SK-N-SH (cell line): ENCODE measurements at regions not wholly inside any gene's neighbourhood (a gene's known extent, or its start where the extent isn't known, plus 50 kb on each side); places are given as distances from the start of the nearest gene placed in this dataset.

Source experiments
- CTCF ChIA-PET: fragments of 300-600, 350-600 bp; formaldehyde crosslinking; extraction: SDS; loops from one replicate; lab custom pipeline; 2021; lab: Yijun Ruan, JAX
- POLR2A ChIA-PET: fragments of 350-600 bp; sonication (Branson Sonifier 250); formaldehyde crosslinking; extraction: SDS; loops from one replicate; lab custom pipeline; 2020; ENCODE audit warnings: antibody characterized with exemption, inconsistent platforms; lab: Yijun Ruan, JAX
- DNase-seq: peaks from one replicate; pipeline ENCODE4 v3.0.0; 2012
- H2AFZ ChIP-seq: fragments of 200-600 bp; sonication (generic); 2 replicates; pipeline ENCODE4 v1.8.1; 2016; ENCODE audit warnings: antibody characterized with exemption, mild to moderate bottlenecking, low read depth
- H3F3A ChIP-seq: fragments of 200-600 bp; sonication (generic); replicated peaks from 2 replicates; pipeline ENCODE3; 2016; ENCODE audit warnings: antibody characterized with exemption, mild to moderate bottlenecking; ENCODE audit not compliant: insufficient read depth
- H3K27ac ChIP-seq, 2 experiments: fragments of 200-500 bp in 1 of 2; fragments of 200-600 bp in 1 of 2; sonication (Bioruptor generic) in 1 of 2; sonication (generic), shearing (Covaris generic) in 1 of 2; 2 replicates each; pipeline versions ENCODE4 v1.5.1 to v1.6.1; 2014 to 2016; ENCODE audit warnings: low read depth in 2 of 2, inconsistent platforms in 1 of 2, low read length in 1 of 2, mild to moderate bottlenecking in 1 of 2, mixed read lengths in 1 of 2
- H3K27me3 ChIP-seq: fragments of 200-600 bp; sonication (generic), shearing (Covaris generic); 2 replicates; pipeline ENCODE4 v1.6.1; 2016; ENCODE audit warnings: mixed run types; ENCODE audit not compliant: insufficient read depth
- H3K36me3 ChIP-seq, 2 experiments: fragments of 200-500 bp in 1 of 2; fragments of 200-600 bp in 1 of 2; sonication (Bioruptor generic) in 1 of 2; sonication (generic) in 1 of 2; replicated peaks in 1 of 2; 2 replicates each; pipeline versions ENCODE3 to v1.5.1; 2014 to 2016; ENCODE audit warnings: low read length in 1 of 2, mild to moderate bottlenecking in 1 of 2; ENCODE audit not compliant: insufficient read depth in 2 of 2, control insufficient read depth in 1 of 2
- H3K4me1 ChIP-seq, 2 experiments: fragments of 200-500 bp in 1 of 2; fragments of 200-600 bp in 1 of 2; sonication (Bioruptor generic) in 1 of 2; sonication (generic), shearing (Covaris generic) in 1 of 2; 2 replicates each; pipeline versions ENCODE4 v1.5.1 to v1.6.1; 2014 to 2016; ENCODE audit warnings: low read depth in 1 of 2, low read length in 1 of 2, mixed run types in 1 of 2; ENCODE audit not compliant: insufficient read depth in 2 of 2, control insufficient read depth in 1 of 2
- H3K4me2 ChIP-seq: fragments of 200-600 bp; sonication (generic), shearing (Covaris generic); 2 replicates; pipeline ENCODE4 v1.6.1; 2017; ENCODE audit warnings: mixed run types
- H3K4me3 ChIP-seq, 2 experiments: fragments of 200-500 bp in 1 of 2; fragments of 200-600 bp in 1 of 2; sonication (Bioruptor generic) in 1 of 2; sonication (generic), shearing (Covaris generic) in 1 of 2; 2 replicates each; pipeline versions ENCODE4 v1.5.1 to v1.8.1; 2014 to 2016; ENCODE audit warnings: low read depth in 2 of 2, inconsistent platforms in 1 of 2, low read length in 1 of 2, mild to moderate bottlenecking in 1 of 2, mixed read lengths in 1 of 2, moderate library complexity in 1 of 2
- H3K79me2 ChIP-seq: fragments of 200-600 bp; sonication (generic); 2 replicates; pipeline ENCODE4 v1.8.1; 2017; ENCODE audit warnings: mild to moderate bottlenecking; ENCODE audit not compliant: insufficient read depth
- H3K9ac ChIP-seq: fragments of 200-600 bp; sonication (generic); 2 replicates; pipeline ENCODE4 v1.6.1; 2017; ENCODE audit warnings: mixed run types
- H3K9me2 ChIP-seq: fragments of 200-600 bp; sonication (generic); 2 replicates; pipeline ENCODE4 v1.6.1; 2017; ENCODE audit warnings: mixed run types
- H3K9me3 ChIP-seq: fragments of 200-600 bp; sonication (generic); 2 replicates; pipeline ENCODE4 v1.6.1; 2017; ENCODE audit warnings: mixed run types, mild to moderate bottlenecking, moderate library complexity
- H4K20me1 ChIP-seq: fragments of 200-600 bp; sonication (generic); 2 replicates; pipeline ENCODE4 v1.6.1; 2017; ENCODE audit warnings: mild to moderate bottlenecking, mixed run types; ENCODE audit not compliant: insufficient read depth
- CTCF ChIP-seq: fragments of 200-600 bp; sonication (generic); IDR thresholded peaks from 2 replicates; pipeline ENCODE4 v1.6.1; 2017; ENCODE audit warnings: antibody characterized with exemption, mild to moderate bottlenecking, moderate library complexity
- EP300 ChIP-seq, 2 experiments: IDR thresholded peaks; 2 replicates each; pipeline versions ENCODE4 v1.4.0 to v1.6.1; 2012; ENCODE audit warnings: borderline replicate concordance in 1 of 2, low read depth in 1 of 2, low read length in 1 of 2
- EZH2phosphoT487 ChIP-seq: fragments of 200-600 bp; sonication (generic); IDR thresholded peaks from 2 replicates; pipeline ENCODE4 v1.6.1; 2017; ENCODE audit warnings: low read depth, mixed run types, mild to moderate bottlenecking, antibody characterized with exemption, moderate library complexity, borderline replicate concordance
- FOSL2 ChIP-seq: IDR thresholded peaks from 2 replicates; pipeline ENCODE4 v1.4.0; 2012; ENCODE audit warnings: low read depth, mild to moderate bottlenecking, moderate library complexity, borderline replicate concordance
- FOXM1 ChIP-seq: IDR thresholded peaks from 2 replicates; pipeline ENCODE4 v1.4.0; 2012; ENCODE audit warnings: low read depth, mild to moderate bottlenecking
- GABPA ChIP-seq: IDR thresholded peaks from 2 replicates; pipeline ENCODE4 v1.4.0; 2012; ENCODE audit warnings: low read depth, mild to moderate bottlenecking
- GATA2 ChIP-seq: sonication (generic); formaldehyde crosslinking; IDR thresholded peaks from 2 replicates; pipeline ENCODE4 v1.5.0; 2020; ENCODE audit warnings: mild to moderate bottlenecking, missing genetic modification reagents
- MEF2A ChIP-seq: IDR thresholded peaks from 2 replicates; pipeline ENCODE4 v1.4.0; 2012; ENCODE audit warnings: low read depth, borderline replicate concordance
- RAD21 ChIP-seq: IDR thresholded peaks from 2 replicates; pipeline ENCODE4 v1.6.1; 2012; ENCODE audit warnings: mild to moderate bottlenecking, low read length
- RXRA ChIP-seq: IDR thresholded peaks from 2 replicates; pipeline ENCODE4 v1.4.0; 2012; ENCODE audit warnings: low read depth, mild to moderate bottlenecking, borderline replicate concordance
- SIN3A ChIP-seq: IDR thresholded peaks from 2 replicates; pipeline ENCODE4 v1.6.1; 2012; ENCODE audit warnings: low read depth, mild to moderate bottlenecking, low read length, moderate library complexity, borderline replicate concordance
- SMC3 ChIP-seq: IDR thresholded peaks from 2 replicates; pipeline ENCODE4 v1.6.1; 2012; ENCODE audit warnings: low read depth, low read length, improper control_type of control experiment
- TAF1 ChIP-seq: IDR thresholded peaks from 2 replicates; pipeline ENCODE4 v1.6.1; 2012; ENCODE audit warnings: low read depth, mild to moderate bottlenecking, low read length, moderate library complexity, borderline replicate concordance
- TCF12 ChIP-seq: IDR thresholded peaks from 2 replicates; pipeline ENCODE4 v1.4.0; 2012
- USF2 ChIP-seq: fragments of 150-350 bp; IDR thresholded peaks from 2 replicates; pipeline ENCODE4 v1.6.1; 2017; ENCODE audit warnings: antibody characterized with exemption, low read length, low read depth, borderline replicate concordance
- YY1 ChIP-seq: IDR thresholded peaks from 2 replicates; pipeline ENCODE4 v1.4.0; 2012; ENCODE audit warnings: low read depth, mild to moderate bottlenecking
- WGBS: methylation state at CpG from one replicate; pipeline ENCODE4 v1.1.6; 2017; ENCODE audit warnings: low lambda C conversion rate; 5-methylcytosine and 5-hydroxymethylcytosine counted together
- TF ChIP-seq, protein P1 (sequence below): IDR thresholded peaks from 2 replicates; pipeline ENCODE4 v1.6.1; 2012; ENCODE audit warnings: mild to moderate bottlenecking, low read depth, low read length, moderate library complexity

DNA sequence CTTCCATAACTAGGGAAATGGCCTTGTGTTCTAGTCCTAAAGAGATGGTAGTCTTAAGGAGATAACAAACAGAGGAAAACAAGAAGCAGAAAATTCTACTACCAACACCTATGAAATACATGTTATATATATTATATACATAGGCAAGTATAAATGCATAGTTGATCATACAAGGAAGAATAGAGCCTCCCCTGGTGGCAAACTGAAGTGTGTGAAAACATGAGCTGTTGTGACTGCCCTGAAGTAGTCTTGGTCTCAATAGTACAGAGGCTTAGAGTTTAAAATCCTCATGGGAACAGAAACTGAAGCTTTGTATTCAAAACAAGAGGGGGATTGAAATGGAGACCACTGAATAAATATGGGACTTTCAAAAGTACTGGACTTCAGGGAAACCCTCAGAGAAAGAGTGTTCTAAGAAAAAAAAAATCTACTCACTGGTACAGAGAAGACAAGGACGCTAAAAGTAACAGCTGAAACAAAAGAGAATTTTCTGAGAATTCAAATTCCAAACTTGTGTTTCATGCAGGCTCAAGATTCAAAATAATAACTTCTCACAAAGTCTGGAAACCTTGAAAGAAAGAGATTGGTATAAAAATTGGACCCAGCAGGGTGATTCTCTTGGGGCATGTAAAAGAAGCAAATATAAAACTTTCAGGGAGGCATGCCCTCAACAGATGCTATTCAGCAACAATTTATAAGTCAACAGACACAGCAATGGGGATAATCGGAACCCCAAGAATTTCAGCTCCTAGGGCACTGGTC, 59.7 kb upstream of the SAMD3 start:
- H3K9me3 ChIP-seq, result no peaks in the 10 kb centered on the region
- no peaks in the 10 kb centered on the region for H3K4me1 ChIP-seq
- H3K27me3 ChIP-seq, result no peaks in the 10 kb centered on the region
- no peak overlapping the region for H3K27ac ChIP-seq
- no peaks in the 10 kb centered on the region for H3K9me2 ChIP-seq
- H3K4me2 ChIP-seq, result no peak overlapping the region; the same call in 1 of the 2 replicates
- DNase-seq, result peak; percentile 1
- 41% methylated on average over 2 of the region's 2 CpGs for WGBS
- H3K4me3 ChIP-seq, result no peak overlapping the region
- H3F3A ChIP-seq, result no peaks in the 10 kb centered on the region
- POLR2A ChIA-PET, result no interaction called here
- H4K20me1 ChIP-seq, result no peaks in the 10 kb centered on the region
- H3K36me3 ChIP-seq, result peaks cover 0 to 19% of the 10 kb centered on the region in 2 experiments
- no peak overlapping the region for H2AFZ ChIP-seq
- peak; percentile 35 for TF ChIP-seq SMC3
- no peak for TF ChIP-seq SIN3A
- peak; percentile 40 for TF ChIP-seq RAD21
- TF ChIP-seq CTCF, result peak; percentile 47
- TF ChIP-seq MEF2A, result no peak
- no peak for TF ChIP-seq FOXM1
- TF ChIP-seq GATA2 (CRISPR knock-in tag), result no peak
- TF ChIP-seq TAF1, result no peak
- TF ChIP-seq, protein P1, sequence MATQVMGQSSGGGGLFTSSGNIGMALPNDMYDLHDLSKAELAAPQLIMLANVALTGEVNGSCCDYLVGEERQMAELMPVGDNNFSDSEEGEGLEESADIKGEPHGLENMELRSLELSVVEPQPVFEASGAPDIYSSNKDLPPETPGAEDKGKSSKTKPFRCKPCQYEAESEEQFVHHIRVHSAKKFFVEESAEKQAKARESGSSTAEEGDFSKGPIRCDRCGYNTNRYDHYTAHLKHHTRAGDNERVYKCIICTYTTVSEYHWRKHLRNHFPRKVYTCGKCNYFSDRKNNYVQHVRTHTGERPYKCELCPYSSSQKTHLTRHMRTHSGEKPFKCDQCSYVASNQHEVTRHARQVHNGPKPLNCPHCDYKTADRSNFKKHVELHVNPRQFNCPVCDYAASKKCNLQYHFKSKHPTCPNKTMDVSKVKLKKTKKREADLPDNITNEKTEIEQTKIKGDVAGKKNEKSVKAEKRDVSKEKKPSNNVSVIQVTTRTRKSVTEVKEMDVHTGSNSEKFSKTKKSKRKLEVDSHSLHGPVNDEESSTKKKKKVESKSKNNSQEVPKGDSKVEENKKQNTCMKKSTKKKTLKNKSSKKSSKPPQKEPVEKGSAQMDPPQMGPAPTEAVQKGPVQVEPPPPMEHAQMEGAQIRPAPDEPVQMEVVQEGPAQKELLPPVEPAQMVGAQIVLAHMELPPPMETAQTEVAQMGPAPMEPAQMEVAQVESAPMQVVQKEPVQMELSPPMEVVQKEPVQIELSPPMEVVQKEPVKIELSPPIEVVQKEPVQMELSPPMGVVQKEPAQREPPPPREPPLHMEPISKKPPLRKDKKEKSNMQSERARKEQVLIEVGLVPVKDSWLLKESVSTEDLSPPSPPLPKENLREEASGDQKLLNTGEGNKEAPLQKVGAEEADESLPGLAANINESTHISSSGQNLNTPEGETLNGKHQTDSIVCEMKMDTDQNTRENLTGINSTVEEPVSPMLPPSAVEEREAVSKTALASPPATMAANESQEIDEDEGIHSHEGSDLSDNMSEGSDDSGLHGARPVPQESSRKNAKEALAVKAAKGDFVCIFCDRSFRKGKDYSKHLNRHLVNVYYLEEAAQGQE, result no peak
- H3K9ac ChIP-seq, result peak overlapping the region; percentile 15; the same call in 1 of the 2 replicates
- CTCF ChIA-PET, result interaction anchor here (0.6 kb wide), 1 partner anchor 233 kb away, joined by 3 read pairs; no protein-coding TSS in a partner anchor
- H3K79me2 ChIP-seq, result no peaks in the 10 kb centered on the region

DNA sequence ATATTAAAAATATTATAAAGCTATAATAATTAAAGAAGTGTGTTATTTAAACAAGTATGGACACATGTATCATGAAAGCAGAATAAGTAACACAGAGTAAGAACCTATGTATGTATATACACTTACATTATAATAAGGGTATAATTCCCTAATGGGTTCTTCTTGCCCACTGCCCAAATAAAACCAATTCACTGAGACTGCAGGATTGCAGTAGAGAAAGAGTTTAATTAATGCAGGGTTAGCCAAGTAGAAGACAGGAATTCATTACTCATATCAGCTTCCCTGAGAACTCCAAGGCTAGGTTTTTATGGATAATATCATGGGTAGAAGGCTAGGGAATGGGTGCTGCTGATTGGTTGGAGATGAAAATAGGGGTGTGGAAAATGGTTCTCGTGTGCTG, 53.8 kb upstream of the SAMD3 start:
- Histone ChIP-seq H4K20me1 (no peaks in the 10 kb centered on the region), H3K9me3 (peaks cover 38% of the 10 kb centered on the region), H3K9me2 (no peaks in the 10 kb centered on the region), H3K4me2 (no peak overlapping the region), H3K27ac (no peak overlapping the region), H3K4me3 (no peak overlapping the region), H3K27me3 (no peaks in the 10 kb centered on the region), H3K4me1 (no peaks in the 10 kb centered on the region), H3K79me2 (no peaks in the 10 kb centered on the region), H3K9ac (no peak overlapping the region), H3F3A (peaks cover 6% of the 10 kb centered on the region), H2AFZ (no peak overlapping the region), H3K36me3 (peaks cover 0 to 49% of the 10 kb centered on the region in 2 experiments)
- WGBS, result 26% methylated on average over 1 of the region's 1 CpG
- POLR2A ChIA-PET, result no interaction called here
- CTCF ChIA-PET, result no interaction called here
- DNase-seq, result no peak
- no peak for TF ChIP-seq TCF12
- no peak for TF ChIP-seq RXRA
- no peak for TF ChIP-seq TAF1
- no peak for TF ChIP-seq USF2
- TF ChIP-seq EZH2phosphoT487, result no peak
- no peak for TF ChIP-seq CTCF
- TF ChIP-seq SMC3, result no peak
- TF ChIP-seq FOSL2, result no peak
- TF ChIP-seq YY1, result no peak
- no peak for TF ChIP-seq GABPA
- no peak for TF ChIP-seq EP300 (IDR thresholded peaks at IDR 0.05; ENCODE audit: borderline replicate concordance in 1 of 2, low read depth in 1 of 2, low read length in 1 of 2)
